CD8-positive, alpha-beta memory T cell (primary cell): ENCODE measurements at regions not wholly inside any gene's neighbourhood (a gene's known extent, or its start where the extent isn't known, plus 50 kb on each side); places are given as distances from the start of the nearest gene placed in this dataset.

ENCODE experiments used
- CTCF ChIA-PET: fragments of 350-600 bp; sonication (Branson Sonifier 250); formaldehyde crosslinking; loops from one replicate; lab custom pipeline; 2021; ENCODE audit warnings: antibody characterized with exemption; lab: Charles Lee
- POLR2A ChIA-PET: fragments of 350-600 bp; sonication (Branson Sonifier 250); formaldehyde crosslinking; loops from one replicate; lab custom pipeline; 2021; ENCODE audit warnings: antibody characterized with exemption; lab: Charles Lee
- DNase-seq, 5 donors: peaks; one replicate each; pipeline versions ENCODE4 v3.0.0 to v3.0.0-alpha.2; 2020 to 2022; ENCODE audit warnings: mixed read lengths in 1 of 5
- H3K27ac ChIP-seq: one replicate; pipeline ENCODE4 v1.7.0; 2013; ENCODE audit warnings: low read depth, mild to moderate bottlenecking, low read length, moderate library complexity
- H3K27me3 ChIP-seq: 2 replicates; pipeline ENCODE4 v1.7.0; 2013; ENCODE audit warnings: low read length, mild to moderate bottlenecking; ENCODE audit not compliant: insufficient read depth, poor library complexity, severe bottlenecking
- H3K36me3 ChIP-seq: 2 replicates; pipeline ENCODE4 v1.7.0; 2013; ENCODE audit warnings: mild to moderate bottlenecking, low read length, moderate library complexity; ENCODE audit not compliant: insufficient read depth
- H3K4me1 ChIP-seq: 2 replicates; pipeline ENCODE4 v1.7.0; 2013; ENCODE audit warnings: mild to moderate bottlenecking, low read length, moderate library complexity; ENCODE audit not compliant: insufficient read depth
- H3K4me3 ChIP-seq: 2 replicates; pipeline ENCODE4 v1.7.0; 2013; ENCODE audit warnings: mild to moderate bottlenecking, low read length
- H3K9me3 ChIP-seq: 2 replicates; pipeline ENCODE4 v1.7.0; 2013; ENCODE audit warnings: mild to moderate bottlenecking, low read length
- H3K27ac Mint-ChIP-seq, 8 donors: one replicate each; pipeline ENCODE4 v1.8.0; 2020 to 2021; ENCODE audit warnings: mixed read lengths in 8 of 8, mild to moderate bottlenecking in 6 of 8, inconsistent platforms in 3 of 8, moderate library complexity in 3 of 8
- H3K27me3 Mint-ChIP-seq, 2 donors: one replicate each; pipeline ENCODE4 v1.8.0; 2020 to 2021; ENCODE audit warnings: mixed read lengths in 2 of 2, mild to moderate bottlenecking in 1 of 2, moderate library complexity in 1 of 2
- H3K36me3 Mint-ChIP-seq, 3 donors: one replicate each; pipeline ENCODE4 v1.8.0; 2020 to 2021; ENCODE audit warnings: mixed read lengths in 3 of 3, inconsistent platforms in 1 of 3, mild to moderate bottlenecking in 1 of 3
- H3K4me1 Mint-ChIP-seq, 3 donors: one replicate each; pipeline ENCODE4 v1.8.0; 2020 to 2021; ENCODE audit warnings: mixed read lengths in 3 of 3, inconsistent platforms in 1 of 3, mild to moderate bottlenecking in 1 of 3
- H3K4me3 Mint-ChIP-seq, 7 donors: one replicate each; pipeline ENCODE4 v1.8.0; 2020 to 2021; ENCODE audit warnings: mixed read lengths in 7 of 7, mild to moderate bottlenecking in 6 of 7, moderate library complexity in 4 of 7, inconsistent platforms in 2 of 7
- H3K9me3 Mint-ChIP-seq, 5 donors: one replicate each; pipeline ENCODE4 v1.8.0; 2020 to 2022; ENCODE audit warnings: mixed read lengths in 5 of 5, mild to moderate bottlenecking in 3 of 5, moderate library complexity in 2 of 5, inconsistent platforms in 1 of 5

DNA sequence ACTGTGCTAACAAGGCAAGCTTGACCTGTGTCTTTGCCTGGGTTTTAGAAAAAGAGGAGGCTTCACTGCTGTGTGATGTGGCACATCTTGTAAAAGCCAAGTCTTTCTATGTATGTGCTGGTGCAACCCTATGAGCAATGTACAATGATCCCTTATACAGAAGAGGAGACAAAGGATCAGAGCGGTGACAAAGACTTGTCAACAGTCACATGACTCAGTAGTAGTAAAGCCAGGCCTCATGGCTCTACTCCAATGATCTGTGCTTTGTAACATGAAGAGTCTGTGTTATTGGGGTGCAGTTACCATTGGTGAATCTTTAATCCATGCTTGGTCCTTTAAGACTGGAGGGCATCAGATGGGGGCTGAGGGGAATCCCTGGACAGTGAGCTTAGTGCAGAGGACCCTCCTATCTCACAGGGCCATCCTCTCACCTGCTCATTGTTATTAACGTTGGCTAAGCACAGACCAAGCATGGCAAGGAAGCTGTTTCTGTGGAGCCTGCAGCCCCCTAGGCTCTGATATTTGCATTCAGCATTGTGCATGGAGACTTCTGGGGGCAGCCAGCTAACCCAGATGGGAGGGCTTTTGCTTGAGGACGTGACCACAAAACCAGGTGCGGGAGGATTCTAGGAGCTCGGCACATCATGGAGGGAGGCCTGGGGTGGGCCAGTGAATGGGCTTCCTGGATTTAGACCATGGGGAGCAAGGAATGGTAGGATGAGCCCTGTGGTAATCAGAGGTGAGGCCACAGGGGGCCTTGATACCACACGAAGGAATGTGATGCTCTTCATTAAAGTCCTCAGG lies 308.8 kb upstream of the ZNF32 start:
- H3K27me3 Mint-ChIP-seq, result peaks cover 9 to 47% of the 10 kb centered on the region in 2 donors
- H3K4me3 Mint-ChIP-seq, result no peak overlapping the region
- no peaks in the 10 kb centered on the region for H3K27me3 ChIP-seq
- H3K9me3 ChIP-seq, result no peaks in the 10 kb centered on the region
- H3K36me3 ChIP-seq, result no peaks in the 10 kb centered on the region
- H3K9me3 Mint-ChIP-seq, result no peaks in the 10 kb centered on the region
- no peaks in the 10 kb centered on the region for H3K36me3 Mint-ChIP-seq
- DNase-seq, result no peak
- no peak overlapping the region for H3K4me3 ChIP-seq
- H3K4me1 Mint-ChIP-seq, result no peaks in the 10 kb centered on the region
- no peak overlapping the region for H3K27ac ChIP-seq
- H3K4me1 ChIP-seq, result no peaks in the 10 kb centered on the region
- ChIA-PET POLR2A (no interaction called here), CTCF (no interaction called here)
- no peak overlapping the region for H3K27ac Mint-ChIP-seq

DNA sequence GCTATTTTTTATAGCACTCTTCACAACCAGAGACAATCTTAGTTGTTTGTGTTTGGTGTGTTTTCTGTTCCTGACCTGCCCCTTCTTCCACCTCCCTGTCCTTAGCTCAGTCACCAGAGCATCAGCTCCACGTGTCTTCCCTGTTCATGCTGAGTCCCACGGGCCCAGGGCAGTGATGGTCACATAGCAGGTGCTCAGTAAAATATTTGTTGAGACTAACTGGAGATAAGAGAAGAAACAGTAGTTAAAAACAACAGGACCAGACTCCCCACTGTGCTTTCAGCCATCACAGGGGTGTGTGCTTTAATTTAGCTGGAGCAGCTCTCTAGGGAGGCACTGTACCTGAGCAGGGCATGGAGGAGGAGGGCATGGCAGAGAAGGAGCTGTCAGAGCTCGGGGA lies 307.3 kb upstream of the ZNF32 start:
- CTCF ChIA-PET, result no interaction called here
- no peak overlapping the region for H3K4me3 Mint-ChIP-seq
- H3K27ac ChIP-seq, result no peak overlapping the region

DNA sequence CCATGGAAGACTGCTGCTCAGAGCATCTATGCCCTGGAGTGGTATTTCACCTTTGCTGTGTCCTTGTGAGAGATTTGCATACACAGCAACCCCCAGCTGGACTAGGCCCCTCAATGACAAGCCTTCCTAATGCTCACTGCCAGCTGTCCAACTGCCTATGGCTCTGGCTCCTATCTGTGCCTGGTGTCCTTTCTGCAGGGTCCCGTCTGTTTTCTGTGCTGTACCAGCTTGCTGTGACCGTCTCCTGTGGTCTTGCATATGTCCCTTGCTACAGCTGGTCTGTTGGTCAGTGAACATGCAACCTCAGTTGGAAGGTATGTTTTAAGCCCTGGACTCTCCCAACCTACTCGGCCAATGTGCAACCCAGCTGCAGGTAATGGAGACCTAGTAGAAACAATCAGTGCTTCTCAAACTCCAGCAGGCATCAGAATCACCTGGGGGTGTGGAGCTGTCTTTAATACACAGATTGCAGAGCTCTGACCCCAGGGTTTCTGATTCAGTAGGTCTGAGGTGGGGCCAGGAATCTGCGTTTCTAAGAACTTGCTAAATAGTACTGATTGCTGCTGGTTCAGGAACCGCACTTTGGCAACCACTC lies 306.4 kb upstream of the ZNF32 start:
- no peaks in the 10 kb centered on the region for H3K36me3 ChIP-seq
- Mint-ChIP-seq H3K36me3 (no peaks in the 10 kb centered on the region), H3K4me3 (no peak overlapping the region), H3K27me3 (peaks cover 15 to 55% of the 10 kb centered on the region in 2 donors), H3K9me3 (peaks cover 0 to 4% (median 3%) of the 10 kb centered on the region in 5 donors), H3K4me1 (no peaks in the 10 kb centered on the region), H3K27ac (no peak overlapping the region)
- no peaks in the 10 kb centered on the region for H3K9me3 ChIP-seq
- no peak overlapping the region for H3K4me3 ChIP-seq
- no peak overlapping the region for H3K27ac ChIP-seq
- H3K27me3 ChIP-seq, result no peaks in the 10 kb centered on the region
- ChIA-PET CTCF (no interaction called here), POLR2A (no interaction called here)
- no peaks in the 10 kb centered on the region for H3K4me1 ChIP-seq
- no peak for DNase-seq

More for the DNA sequence above, 307.3 kb upstream of the ZNF32 start:
- peak overlapping the region in 1 of 8 donors; percentile 95 for H3K27ac Mint-ChIP-seq
- Histone ChIP-seq H3K27me3 (no peaks in the 10 kb centered on the region), H3K4me1 (no peaks in the 10 kb centered on the region), H3K4me3 (no peak overlapping the region), H3K36me3 (no peaks in the 10 kb centered on the region), H3K9me3 (no peaks in the 10 kb centered on the region)
- no peaks in the 10 kb centered on the region for H3K4me1 Mint-ChIP-seq
- POLR2A ChIA-PET, result no interaction called here
- H3K27me3 Mint-ChIP-seq, result peaks cover 13 to 51% of the 10 kb centered on the region in 2 donors
- H3K36me3 Mint-ChIP-seq, result no peaks in the 10 kb centered on the region
- peaks cover 0 to 2% (median 0%) of the 10 kb centered on the region in 5 donors for H3K9me3 Mint-ChIP-seq
- no peak for DNase-seq

DNA sequence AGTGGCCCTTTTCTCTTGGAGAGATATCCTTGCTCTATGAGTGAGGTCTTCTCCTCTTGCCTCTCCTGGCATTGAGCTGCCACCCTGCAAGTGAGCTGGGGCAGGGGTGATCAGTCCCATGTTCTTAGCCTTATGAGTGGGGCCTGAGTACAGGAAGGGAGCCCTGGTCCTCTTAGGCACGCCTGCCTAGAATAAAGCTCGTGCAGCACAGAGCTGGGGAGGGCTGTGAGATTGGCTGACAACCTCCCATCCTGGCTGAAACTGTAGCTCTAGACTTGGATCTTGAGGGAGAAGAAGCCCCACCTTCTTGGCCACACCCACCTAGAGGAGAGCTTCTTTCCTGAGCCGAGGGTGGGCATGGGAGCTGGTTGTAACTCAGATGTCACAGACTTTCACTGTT lies 305.0 kb upstream of the ZNF32 start:
- Histone ChIP-seq H3K4me3 (no peak overlapping the region), H3K4me1 (no peaks in the 10 kb centered on the region), H3K27me3 (no peaks in the 10 kb centered on the region), H3K9me3 (no peaks in the 10 kb centered on the region), H3K27ac (no peak overlapping the region), H3K36me3 (no peaks in the 10 kb centered on the region)
- no peaks in the 10 kb centered on the region for H3K4me1 Mint-ChIP-seq
- H3K27me3 Mint-ChIP-seq, result peaks cover 15 to 52% of the 10 kb centered on the region in 2 donors
- no peak overlapping the region for H3K4me3 Mint-ChIP-seq
- DNase-seq, result no peak
- no peak overlapping the region for H3K27ac Mint-ChIP-seq
- ChIA-PET CTCF (no interaction called here), POLR2A (no interaction called here)
- no peaks in the 10 kb centered on the region for H3K36me3 Mint-ChIP-seq
- peaks cover 0 to 5% (median 3%) of the 10 kb centered on the region in 5 donors for H3K9me3 Mint-ChIP-seq

DNA sequence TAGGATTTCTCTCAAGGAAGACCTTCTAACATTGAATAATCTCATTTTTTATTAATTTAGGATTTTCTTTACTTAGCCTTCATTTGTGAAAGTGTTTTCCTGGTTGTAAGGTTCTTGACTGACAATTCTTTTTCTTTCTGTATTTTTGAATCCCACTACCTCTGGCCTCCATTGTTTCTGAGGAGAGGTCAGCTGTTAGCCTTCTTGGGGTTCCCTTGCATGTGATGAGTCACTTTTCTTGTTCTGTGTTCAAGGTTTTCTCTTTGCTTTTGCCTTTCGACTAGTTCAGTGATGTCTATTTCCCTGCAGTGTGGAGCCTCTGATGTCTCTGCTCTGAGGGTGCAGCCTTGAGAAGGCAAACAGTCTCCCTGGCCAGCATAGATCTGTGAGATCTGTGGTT lies 304.1 kb upstream of the ZNF32 start:
- no peaks in the 10 kb centered on the region for H3K4me1 Mint-ChIP-seq
- no peaks in the 10 kb centered on the region for H3K27me3 ChIP-seq
- H3K27me3 Mint-ChIP-seq, result peaks cover 15 to 50% of the 10 kb centered on the region in 2 donors
- no peak overlapping the region for H3K27ac ChIP-seq
- peaks cover 0 to 9% (median 5%) of the 10 kb centered on the region in 5 donors for H3K9me3 Mint-ChIP-seq
- no peaks in the 10 kb centered on the region for H3K36me3 Mint-ChIP-seq
- no peak for DNase-seq
- no peaks in the 10 kb centered on the region for H3K36me3 ChIP-seq
- no peaks in the 10 kb centered on the region for H3K9me3 ChIP-seq
- H3K4me1 ChIP-seq, result no peaks in the 10 kb centered on the region
- ChIA-PET CTCF (no interaction called here), POLR2A (no interaction called here)
- H3K27ac Mint-ChIP-seq, result no peak overlapping the region
- H3K4me3 ChIP-seq, result no peak overlapping the region
- H3K4me3 Mint-ChIP-seq, result no peak overlapping the region

DNA sequence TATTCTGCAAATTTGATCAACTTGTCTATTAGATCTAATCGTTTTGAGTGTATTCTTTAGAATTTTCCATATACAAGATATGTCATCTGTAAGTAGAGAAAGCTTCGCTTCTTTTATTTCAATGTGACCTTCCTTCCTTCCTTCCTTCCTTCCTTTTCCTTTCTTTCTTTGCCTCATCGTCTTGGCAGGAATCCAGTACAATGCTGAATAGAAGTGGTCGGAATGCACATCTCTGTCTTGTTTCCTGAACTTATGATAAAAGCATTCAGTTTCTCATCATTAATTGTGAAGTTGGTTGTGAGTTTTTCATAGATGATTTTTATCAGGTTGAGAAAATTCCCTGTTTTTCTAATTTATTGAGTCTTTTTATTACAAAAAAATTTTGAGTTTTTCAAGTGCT lies 300.7 kb upstream of the ZNF32 start:
- no peak overlapping the region for H3K27ac Mint-ChIP-seq

DNA sequence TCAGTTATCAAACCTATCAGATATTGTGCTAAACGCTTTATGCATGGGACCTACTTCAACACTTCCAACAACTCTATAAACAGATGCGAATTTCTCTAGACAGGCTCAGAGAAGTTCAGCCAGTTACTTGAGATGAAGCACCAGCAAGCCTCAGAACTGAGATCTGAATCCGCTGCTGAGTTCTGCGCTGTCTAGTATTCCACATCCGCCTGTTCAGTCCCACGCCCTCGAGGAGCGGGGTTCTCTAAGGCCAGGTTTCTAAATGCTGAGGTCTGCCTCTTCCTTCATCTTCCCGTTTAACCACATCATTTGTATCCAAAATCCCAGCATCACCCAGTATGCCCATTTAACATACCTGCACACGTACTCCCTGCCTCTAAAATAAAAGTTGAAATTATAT lies 297.8 kb upstream of the ZNF32 start:
- Mint-ChIP-seq H3K36me3 (no peaks in the 10 kb centered on the region), H3K9me3 (peaks cover 0 to 9% (median 5%) of the 10 kb centered on the region in 5 donors), H3K4me1 (peaks cover 6 to 20% (median 7%) of the 10 kb centered on the region in 3 donors), H3K27me3 (peaks cover 12 to 28% of the 10 kb centered on the region in 2 donors), H3K27ac (no peak overlapping the region), H3K4me3 (no peak overlapping the region)
- no peaks in the 10 kb centered on the region for H3K9me3 ChIP-seq
- no peaks in the 10 kb centered on the region for H3K27me3 ChIP-seq
- DNase-seq, result no peak
- H3K27ac ChIP-seq, result no peak overlapping the region
- ChIA-PET CTCF (no interaction called here), POLR2A (no interaction called here)
- no peaks in the 10 kb centered on the region for H3K36me3 ChIP-seq
- H3K4me3 ChIP-seq, result no peak overlapping the region
- H3K4me1 ChIP-seq, result no peaks in the 10 kb centered on the region

More for the DNA sequence above, 300.7 kb upstream of the ZNF32 start:
- Histone ChIP-seq H3K4me3 (no peak overlapping the region), H3K27me3 (no peaks in the 10 kb centered on the region), H3K9me3 (no peaks in the 10 kb centered on the region), H3K36me3 (no peaks in the 10 kb centered on the region), H3K4me1 (no peaks in the 10 kb centered on the region), H3K27ac (no peak overlapping the region)
- Mint-ChIP-seq H3K4me1 (no peaks in the 10 kb centered on the region), H3K4me3 (no peak overlapping the region), H3K27me3 (peaks cover 13 to 37% of the 10 kb centered on the region in 2 donors), H3K36me3 (no peaks in the 10 kb centered on the region), H3K9me3 (peaks cover 0 to 9% (median 5%) of the 10 kb centered on the region in 5 donors)
- ChIA-PET CTCF (no interaction called here), POLR2A (no interaction called here)
- DNase-seq, result no peak

DNA sequence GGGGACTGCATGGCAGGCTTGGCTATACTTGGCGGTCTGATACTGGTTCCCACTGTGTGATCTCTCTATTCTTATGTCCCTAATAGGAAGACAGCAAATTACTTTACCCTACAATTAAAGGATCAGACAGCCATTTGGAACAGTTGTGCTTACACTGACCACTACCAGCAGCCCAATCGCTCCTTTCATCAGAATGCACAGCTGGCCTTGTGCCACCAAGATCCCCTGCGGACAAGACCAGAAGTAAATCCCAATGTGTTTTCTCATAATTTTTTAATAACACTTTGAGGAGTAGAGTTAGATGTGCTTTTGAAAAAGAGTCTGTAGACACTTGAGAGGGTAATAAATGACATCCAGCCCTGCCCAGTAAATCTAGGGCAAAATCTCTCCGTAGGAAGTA lies 297.2 kb upstream of the ZNF32 start:
- Mint-ChIP-seq H3K27me3 (peaks cover 9 to 25% of the 10 kb centered on the region in 2 donors), H3K9me3 (peaks cover 0 to 9% (median 3%) of the 10 kb centered on the region in 5 donors), H3K27ac (no peak overlapping the region), H3K4me3 (no peak overlapping the region), H3K4me1 (peaks cover 6 to 21% (median 7%) of the 10 kb centered on the region in 3 donors), H3K36me3 (no peaks in the 10 kb centered on the region)
- H3K27ac ChIP-seq, result no peak overlapping the region
- POLR2A ChIA-PET, result no interaction called here
- H3K36me3 ChIP-seq, result no peaks in the 10 kb centered on the region
- no peak for DNase-seq
- CTCF ChIA-PET, result no interaction called here
- no peaks in the 10 kb centered on the region for H3K9me3 ChIP-seq
- H3K27me3 ChIP-seq, result no peaks in the 10 kb centered on the region
- no peaks in the 10 kb centered on the region for H3K4me1 ChIP-seq
- H3K4me3 ChIP-seq, result no peak overlapping the region
